ENCODE measurements at regions not wholly inside any gene's neighbourhood (a gene's known extent, or its start where the extent isn't known, plus 50 kb on each side); places are given as distances from the start of the nearest gene placed in this dataset.

- TF ChIP-seq, protein P1, sequence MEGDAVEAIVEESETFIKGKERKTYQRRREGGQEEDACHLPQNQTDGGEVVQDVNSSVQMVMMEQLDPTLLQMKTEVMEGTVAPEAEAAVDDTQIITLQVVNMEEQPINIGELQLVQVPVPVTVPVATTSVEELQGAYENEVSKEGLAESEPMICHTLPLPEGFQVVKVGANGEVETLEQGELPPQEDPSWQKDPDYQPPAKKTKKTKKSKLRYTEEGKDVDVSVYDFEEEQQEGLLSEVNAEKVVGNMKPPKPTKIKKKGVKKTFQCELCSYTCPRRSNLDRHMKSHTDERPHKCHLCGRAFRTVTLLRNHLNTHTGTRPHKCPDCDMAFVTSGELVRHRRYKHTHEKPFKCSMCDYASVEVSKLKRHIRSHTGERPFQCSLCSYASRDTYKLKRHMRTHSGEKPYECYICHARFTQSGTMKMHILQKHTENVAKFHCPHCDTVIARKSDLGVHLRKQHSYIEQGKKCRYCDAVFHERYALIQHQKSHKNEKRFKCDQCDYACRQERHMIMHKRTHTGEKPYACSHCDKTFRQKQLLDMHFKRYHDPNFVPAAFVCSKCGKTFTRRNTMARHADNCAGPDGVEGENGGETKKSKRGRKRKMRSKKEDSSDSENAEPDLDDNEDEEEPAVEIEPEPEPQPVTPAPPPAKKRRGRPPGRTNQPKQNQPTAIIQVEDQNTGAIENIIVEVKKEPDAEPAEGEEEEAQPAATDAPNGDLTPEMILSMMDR (conservative IDR thresholded peaks at IDR 0.05 in 1 of 2, IDR thresholded peaks at IDR 0.05 in 1 of 2; ENCODE audit: extremely low read depth in 1 of 2, insufficient read depth in 1 of 2, low read depth in 1 of 2, low read length in 2 of 2): no peak
- no peak for TF ChIP-seq EZH2 (IDR thresholded peaks at IDR 0.05; ENCODE audit: borderline replicate concordance, low read length)
Measured at GRCh38 chr2:234308073-234308812, 188.6 kb downstream of the ARL4C start.
